NCI-H446 treated with DMSO at 0.1 percent for 48 hours (cell line): ENCODE measurements at regions not wholly inside any gene's neighbourhood (a gene's known extent, or its start where the extent isn't known, plus 50 kb on each side); places are given as distances from the start of the nearest gene placed in this dataset.

Source experiments
- DNase-seq: peaks from one replicate; lab custom pipeline; 2025; lab: John Stamatoyannopoulos, UW

GRCh38 chr4:163582703-163583102 is 88.2 kb downstream of the TMA16 start:
- no peak for DNase-seq

GRCh38 chr4:163587867-163588266 is 93.4 kb downstream of the TMA16 start:
- no peak for DNase-seq

DNA sequence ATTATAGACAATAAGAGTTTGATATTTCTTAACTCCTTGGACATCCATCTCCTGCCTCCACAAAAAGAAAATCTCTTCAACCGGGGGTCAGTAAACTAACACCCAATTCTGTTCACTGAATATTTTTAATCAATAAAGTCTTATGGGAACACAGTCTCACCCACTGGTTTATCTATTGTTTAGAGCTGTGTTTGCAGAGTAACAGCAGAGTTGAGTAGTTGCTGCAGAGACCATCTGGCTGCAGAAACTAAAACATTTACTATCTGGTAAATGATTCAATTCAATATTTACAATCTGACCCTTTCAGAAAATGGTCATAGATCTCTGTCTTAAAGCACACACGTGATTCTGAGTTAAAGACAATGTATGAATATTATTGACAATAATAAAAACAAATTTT is 94.0 kb downstream of the TMA16 start:
- DNase-seq, result no peak

GRCh38 chr4:163590103-163590502 is 95.6 kb downstream of the TMA16 start:
- DNase-seq, result no peak

- no peak for DNase-seq
These were observed 96.3 kb downstream of the TMA16 start for GRCh38 chr4:163590619-163591264.

GRCh38 chr4:163591614-163592020 is 97.1 kb downstream of the TMA16 start:
- DNase-seq, result no peak

DNA sequence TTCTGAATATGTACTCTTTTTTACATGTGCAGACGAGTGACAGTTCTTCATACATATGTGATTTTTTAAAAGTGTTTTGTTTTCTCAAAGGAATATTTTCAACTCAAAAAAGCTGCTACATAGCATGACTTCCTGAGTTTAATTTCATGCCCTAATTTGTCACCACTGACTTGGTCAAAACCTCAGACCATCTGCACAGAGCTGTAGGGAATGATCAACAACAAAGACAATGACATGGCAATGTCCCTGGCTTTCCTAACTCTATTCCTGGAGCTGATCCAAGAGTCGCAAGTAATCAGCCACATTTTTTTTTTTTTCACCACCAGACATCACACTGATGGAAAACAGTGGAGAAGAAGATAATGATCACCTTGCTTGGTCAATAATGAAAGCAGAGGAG is 97.7 kb downstream of the TMA16 start:
- no peak for DNase-seq

- no peak for DNase-seq
These were observed 101.1 kb downstream of the TMA16 start for GRCh38 chr4:163595580-163595979.

- no peak for DNase-seq
These were observed 103.5 kb downstream of the TMA16 start for GRCh38 chr4:163598028-163598427.

DNA sequence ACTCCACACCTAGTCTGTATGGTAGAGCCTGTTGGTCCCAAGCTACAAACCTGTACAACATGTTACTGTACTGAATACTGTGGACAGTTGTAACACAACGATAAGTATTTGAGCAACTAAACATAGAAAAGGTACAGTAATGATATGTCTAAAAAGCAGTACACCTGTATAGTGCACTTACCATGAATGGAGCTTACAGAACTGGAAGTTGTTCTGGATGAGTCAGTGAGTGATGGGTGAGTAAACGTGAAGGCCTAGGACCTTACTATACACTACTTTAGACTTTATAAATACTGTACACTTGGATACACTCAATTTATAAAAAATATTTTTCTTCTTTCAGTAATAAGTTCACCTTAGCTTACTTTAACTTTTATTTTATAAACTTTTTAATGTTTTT is 104.0 kb downstream of the TMA16 start:
- no peak for DNase-seq

GRCh38 chr4:163600727-163601126 is 106.2 kb downstream of the TMA16 start:
- DNase-seq, result no peak

- no peak for DNase-seq
These were observed 108.8 kb downstream of the TMA16 start for GRCh38 chr4:163603257-163603656.

- no peak for DNase-seq
These were observed 112.6 kb downstream of the TMA16 start for GRCh38 chr4:163606896-163607691.

DNA sequence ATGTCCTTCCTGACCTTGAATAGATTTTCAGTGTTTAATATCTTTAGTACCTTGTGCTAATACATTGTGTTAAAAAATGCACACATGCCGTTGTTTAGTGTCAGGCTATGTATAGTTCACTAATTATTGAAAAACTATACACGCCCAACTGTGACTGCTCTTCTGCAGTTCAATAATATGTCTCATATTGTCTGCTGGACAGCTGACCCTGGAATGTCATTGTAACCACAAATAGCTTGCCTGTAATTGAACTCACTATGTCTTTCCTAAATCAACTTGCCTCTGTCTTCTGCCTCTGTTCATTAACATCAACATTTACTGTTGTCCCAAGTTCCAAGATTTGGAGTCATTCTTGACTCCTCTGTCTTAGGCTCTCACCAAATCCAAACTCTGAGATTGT is 114.5 kb downstream of the TMA16 start:
- DNase-seq, result no peak

DNA sequence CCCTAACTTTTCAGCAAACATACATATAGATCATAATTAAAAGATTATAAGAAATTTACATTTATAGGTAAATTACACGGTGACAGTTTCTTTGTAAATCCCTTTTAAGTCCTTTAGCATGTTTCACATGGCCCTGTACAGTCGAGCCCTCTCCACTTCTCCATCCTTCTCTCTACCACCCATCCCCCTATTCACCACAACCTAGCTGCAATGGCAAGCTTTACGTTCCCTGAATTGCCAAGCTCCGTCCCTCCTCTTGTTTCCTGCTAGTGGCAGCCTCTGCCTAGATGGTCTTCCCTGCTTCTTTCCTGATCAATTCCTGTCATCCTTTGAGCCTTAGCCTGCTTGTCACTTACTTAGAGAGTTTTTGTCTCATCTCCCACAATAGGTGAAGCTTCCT is 116.2 kb downstream of the TMA16 start:
- no peak for DNase-seq

- no peak for DNase-seq
These were observed 116.7 kb downstream of the TMA16 start for GRCh38 chr4:163611182-163611581.

- no peak for DNase-seq
These were observed 117.4 kb downstream of the TMA16 start for GRCh38 chr4:163611784-163612445.

DNA sequence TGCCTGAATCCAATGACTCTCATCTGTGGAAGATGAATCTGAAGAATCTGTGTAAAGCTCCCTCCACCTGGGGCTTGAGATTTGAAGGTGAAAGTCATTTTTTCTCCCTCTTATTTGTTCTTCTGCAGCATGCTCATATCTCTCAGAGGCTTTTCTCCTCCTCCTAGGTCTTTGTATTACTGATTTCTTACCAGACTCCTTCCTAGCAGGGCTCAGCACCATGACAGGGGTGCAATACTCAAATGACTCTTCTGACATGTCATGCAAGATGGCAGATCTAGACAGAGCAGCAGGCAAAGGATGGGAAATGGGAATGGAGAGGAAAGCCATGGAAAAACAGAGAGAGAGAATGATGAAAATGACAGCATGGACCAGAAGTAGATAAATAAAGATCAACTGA is 118.3 kb downstream of the TMA16 start:
- DNase-seq, result no peak

GRCh38 chr4:163613383-163613782 is 118.9 kb downstream of the TMA16 start:
- no peak for DNase-seq

GRCh38 chr4:163614866-163615265 is 120.4 kb downstream of the TMA16 start:
- DNase-seq, result no peak

DNA sequence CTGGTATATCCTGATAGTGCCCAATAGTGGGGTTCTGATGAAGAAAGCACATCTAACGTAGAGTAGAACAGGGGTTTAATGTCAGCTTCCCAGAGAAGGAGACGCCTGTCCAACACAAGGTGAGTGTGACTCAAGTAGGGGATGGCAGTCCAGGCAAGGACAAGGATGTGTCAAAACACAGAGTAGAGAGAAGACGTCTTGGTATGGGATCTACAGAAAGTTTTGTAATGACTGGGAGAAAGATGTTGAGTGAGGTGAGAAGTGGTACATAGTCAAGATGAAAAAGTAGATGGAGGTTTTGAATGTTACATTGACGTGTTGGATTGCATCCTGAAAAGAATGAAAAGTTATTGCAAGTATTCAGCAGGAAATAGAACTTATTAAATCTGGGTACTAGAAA is 124.4 kb downstream of the TMA16 start:
- no peak for DNase-seq

- no peak for DNase-seq
These were observed 126.2 kb downstream of the TMA16 start for GRCh38 chr4:163620738-163621137.

DNA sequence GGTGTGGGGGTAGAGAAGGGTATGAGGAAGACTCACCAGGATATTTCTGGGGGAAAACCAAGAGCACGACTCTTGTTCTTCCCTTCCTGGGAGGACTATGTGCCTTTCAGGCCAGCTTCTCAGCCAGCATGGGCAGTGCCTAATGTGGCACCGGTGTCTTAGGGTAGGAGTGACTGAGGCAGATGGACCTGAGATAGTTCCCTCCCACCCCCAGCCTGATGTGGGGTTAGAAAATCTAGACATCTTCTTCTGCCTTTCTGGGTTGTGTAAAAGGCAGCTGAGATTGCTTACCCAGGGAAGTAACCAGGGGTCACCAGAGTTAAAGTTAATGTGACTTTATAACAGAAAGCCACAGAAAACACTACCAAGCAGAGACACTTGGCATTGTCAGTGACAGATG is 127.3 kb downstream of the TMA16 start:
- no peak for DNase-seq
